GM08714 (cell line): ENCODE measurements at regions not wholly inside any gene's neighbourhood (a gene's known extent, or its start where the extent isn't known, plus 50 kb on each side); places are given as distances from the start of the nearest gene placed in this dataset.
"Not testable (repeated sequence)": the region's sequence is repeated elsewhere in the genome, so short reads cannot be mapped to it uniquely, and the experiment has no call there.

ENCODE experiments used
- H3K4me3 ChIP-seq: fragments of 200-500 bp; sonication (Bioruptor generic); 2 replicates; pipeline ENCODE4 v1.5.1; 2014; ENCODE audit warnings: mild to moderate bottlenecking, low read length, inconsistent platforms
- ZNF274 ChIP-seq: IDR thresholded peaks from 2 replicates; pipeline ENCODE4 v1.6.1; 2012; ENCODE audit warnings: mild to moderate bottlenecking, low read depth, low read length

DNA sequence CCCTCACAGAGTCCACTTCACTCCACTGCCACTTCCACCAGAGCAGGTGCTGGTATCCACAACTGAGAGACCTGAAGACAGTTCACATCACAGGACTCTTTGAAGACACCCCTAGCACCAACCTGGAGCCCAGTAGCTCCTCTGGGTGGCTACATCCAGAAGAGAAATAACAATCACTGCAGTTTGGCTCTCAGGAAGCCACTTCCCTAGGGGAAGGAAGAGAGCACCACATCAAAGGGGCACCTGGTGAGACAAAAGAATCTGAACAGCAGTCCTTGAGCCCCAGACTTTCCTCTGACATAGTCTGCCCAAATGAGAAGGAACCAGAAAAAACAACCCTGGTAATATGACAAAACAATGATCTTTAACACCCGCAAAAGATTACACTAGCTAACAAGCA is 113.2 kb downstream of the TENT5C start:
- H3K4me3 ChIP-seq, result no peak overlapping the region

GRCh38 chr1:117732065-117732797 is 126.4 kb downstream of the TENT5C start:
- TF ChIP-seq ZNF274, result no peak
- H3K4me3 ChIP-seq, result no peak overlapping the region

More for the DNA sequence above, 113.2 kb downstream of the TENT5C start:
- no peak for TF ChIP-seq ZNF274

- TF ChIP-seq ZNF274, result no peak
- no peak overlapping the region for H3K4me3 ChIP-seq
These were observed 127.1 kb downstream of the TENT5C start for GRCh38 chr1:117732956-117733355.

GRCh38 chr1:117734403-117734802 is 128.6 kb downstream of the TENT5C start:
- no peak overlapping the region for H3K4me3 ChIP-seq
- no peak for TF ChIP-seq ZNF274

DNA sequence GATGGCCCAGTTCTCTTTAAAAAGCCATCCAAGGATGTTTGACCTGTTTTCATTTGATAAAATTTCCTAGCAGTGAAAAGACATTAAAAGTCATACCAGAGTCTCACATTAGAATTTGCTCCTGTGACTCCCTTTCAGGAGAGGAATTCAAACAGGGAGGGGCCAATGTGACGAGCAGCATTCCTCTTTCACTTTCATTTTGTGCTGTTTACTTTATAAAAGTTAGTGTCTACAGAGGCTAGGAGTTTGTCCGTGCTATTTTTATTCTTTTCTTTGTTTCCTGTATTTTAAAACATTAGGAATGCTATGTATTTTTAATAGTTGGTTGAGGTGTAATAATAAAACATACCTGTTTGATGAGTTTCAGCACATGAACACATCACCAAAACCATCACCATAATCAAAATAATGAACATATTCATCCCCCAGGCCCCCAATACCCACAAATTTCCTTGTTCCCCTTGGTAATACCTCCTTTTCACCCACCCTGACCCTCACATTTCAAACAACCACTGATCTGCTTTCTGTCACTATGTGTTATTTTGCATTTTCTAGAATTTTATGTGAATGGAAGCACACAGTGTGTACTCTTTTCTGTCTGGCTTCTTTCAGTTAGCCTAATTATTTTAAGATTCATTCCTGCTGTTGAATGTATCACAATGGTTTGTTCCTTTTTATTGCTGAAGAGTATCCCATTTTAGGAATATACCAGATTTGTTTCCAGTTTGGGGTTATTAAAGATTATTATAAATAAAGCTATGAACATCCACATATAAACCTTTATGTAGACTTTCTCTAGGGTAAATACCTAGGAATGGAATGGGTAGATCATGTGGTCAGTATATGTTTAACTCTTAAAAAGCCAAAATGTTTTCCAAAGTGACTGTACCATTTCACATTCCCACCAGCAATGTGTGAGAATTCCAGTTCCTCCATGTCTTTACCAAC is 129.5 kb downstream of the TENT5C start:
- no peak for TF ChIP-seq ZNF274
- H3K4me3 ChIP-seq, result no peak overlapping the region

GRCh38 chr1:117739504-117739903 is 133.7 kb downstream of the TENT5C start:
- no peak for TF ChIP-seq ZNF274
- H3K4me3 ChIP-seq, result no peak overlapping the region

DNA sequence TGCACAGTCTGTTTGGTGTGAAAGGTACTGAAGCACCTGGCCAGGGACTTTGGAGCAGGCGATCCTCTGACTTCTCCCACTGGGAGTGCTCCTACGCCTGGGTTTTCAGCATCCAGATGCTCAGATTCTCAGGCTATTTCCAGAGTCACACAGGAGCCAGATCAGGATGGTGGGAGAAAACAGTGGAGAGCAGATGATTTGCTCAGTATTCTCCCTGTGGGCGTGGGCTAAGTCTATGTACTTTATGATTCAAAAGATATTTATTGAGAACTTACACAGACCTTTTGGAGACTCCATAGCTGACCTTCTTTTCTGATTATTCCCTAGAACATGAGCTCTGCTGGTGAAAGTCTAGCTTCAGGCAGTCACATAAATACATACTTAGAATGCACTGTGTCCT is 134.6 kb downstream of the TENT5C start:
- H3K4me3 ChIP-seq, result no peak overlapping the region
- TF ChIP-seq ZNF274, result no peak

GRCh38 chr1:117746565-117746964 is 140.7 kb downstream of the TENT5C start:
- not testable (repeated sequence) for H3K4me3 ChIP-seq

GRCh38 chr1:117747605-117748004 is 141.8 kb downstream of the TENT5C start:
- TF ChIP-seq ZNF274, result no peak
- no peak overlapping the region for H3K4me3 ChIP-seq

DNA sequence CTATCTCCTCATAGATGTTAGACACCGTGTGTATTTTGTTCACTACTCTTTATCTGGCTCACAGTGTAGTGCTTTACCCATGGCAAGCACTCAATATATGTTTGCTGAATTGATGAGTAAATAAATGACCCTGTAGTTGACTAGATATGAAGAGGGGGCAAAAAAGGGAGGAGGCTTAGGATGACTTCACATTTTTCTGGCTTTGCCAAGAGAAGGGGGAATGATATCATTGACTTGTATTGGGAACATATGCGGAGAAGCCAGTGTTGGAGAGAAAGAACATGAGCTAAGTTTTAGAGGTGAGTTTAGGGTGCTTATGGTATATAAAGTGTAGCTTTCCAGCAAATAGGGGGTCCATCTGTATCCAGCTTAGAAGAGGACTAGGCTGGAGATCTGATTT is 145.5 kb downstream of the TENT5C start:
- no peak overlapping the region for H3K4me3 ChIP-seq
- TF ChIP-seq ZNF274, result no peak

GRCh38 chr1:117752661-117753060 is 146.8 kb downstream of the TENT5C start:
- H3K4me3 ChIP-seq, result no peak overlapping the region

GRCh38 chr1:117753232-117753631 is 147.4 kb downstream of the TENT5C start:
- no peak for TF ChIP-seq ZNF274

More at GRCh38 chr1:117752661-117753060, 146.8 kb downstream of the TENT5C start:
- TF ChIP-seq ZNF274, result no peak

DNA sequence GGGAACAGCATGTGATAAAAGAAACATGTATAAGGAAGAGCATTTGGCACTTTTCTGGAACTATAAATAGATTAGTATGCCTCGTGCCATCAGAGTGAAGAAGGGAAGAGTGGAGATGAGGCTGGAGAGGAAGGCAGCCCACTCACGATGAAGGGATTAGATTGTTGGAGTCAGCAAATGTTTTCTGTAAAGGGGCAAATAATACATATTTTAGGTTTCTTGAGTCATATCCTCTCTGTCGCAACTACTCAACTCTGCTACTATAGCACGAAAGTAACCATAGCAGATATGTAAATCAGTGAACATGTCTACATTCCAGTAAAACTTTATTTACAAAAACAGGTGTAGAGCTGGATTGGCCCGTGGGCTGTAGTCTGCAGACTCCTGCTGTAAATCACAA is 147.8 kb downstream of the TENT5C start:
- TF ChIP-seq ZNF274, result no peak
- no peak overlapping the region for H3K4me3 ChIP-seq

More at GRCh38 chr1:117753232-117753631, 147.4 kb downstream of the TENT5C start:
- no peak overlapping the region for H3K4me3 ChIP-seq

DNA sequence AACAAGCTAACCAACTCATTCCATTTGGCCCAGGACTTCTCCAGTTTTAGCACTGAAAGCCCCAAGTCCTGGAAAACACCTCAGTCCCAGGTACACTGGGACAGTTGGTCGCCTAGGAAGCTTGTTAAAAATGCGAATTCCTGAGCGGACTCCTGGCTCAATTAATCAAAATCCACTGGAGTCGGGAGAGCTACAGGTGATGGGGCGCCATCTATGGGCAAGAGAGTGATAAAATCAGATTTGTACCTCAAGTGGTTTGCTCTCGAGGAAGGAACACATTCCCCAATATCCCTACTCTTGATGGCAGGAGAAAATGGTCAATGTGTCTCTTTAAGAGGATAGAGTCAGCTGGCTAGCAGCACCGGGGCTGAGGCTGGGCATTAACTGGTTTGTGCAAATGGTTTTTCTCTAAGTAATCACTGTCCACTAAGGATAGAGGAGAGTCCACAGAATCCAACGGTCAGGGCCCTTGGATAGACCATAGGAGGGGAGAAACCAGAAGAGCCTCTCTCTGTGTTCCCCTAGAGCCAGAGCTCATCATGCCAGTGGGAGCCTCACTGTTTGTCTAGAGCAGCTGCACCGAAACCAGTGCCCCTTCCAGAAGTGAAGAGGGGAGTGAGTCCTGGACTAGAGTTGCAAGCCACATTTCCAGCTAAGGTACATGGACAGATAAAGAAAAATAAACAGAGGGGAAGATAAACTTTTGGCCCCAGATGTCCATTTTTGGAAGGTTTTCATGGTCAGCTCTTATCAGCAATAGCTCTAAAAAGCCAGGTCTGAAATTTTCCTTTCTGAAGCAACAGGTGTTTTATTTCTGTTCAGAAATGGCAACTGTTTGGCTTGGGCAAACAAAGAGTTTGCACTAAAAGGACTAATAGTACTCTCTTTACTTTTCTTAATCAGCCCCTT is 148.5 kb downstream of the TENT5C start:
- no peak overlapping the region for H3K4me3 ChIP-seq
- TF ChIP-seq ZNF274, result no peak
